ENCODE measurements at regions not wholly inside any gene's neighbourhood (a gene's known extent, or its start where the extent isn't known, plus 50 kb on each side); places are given as distances from the start of the nearest gene placed in this dataset.

DNA sequence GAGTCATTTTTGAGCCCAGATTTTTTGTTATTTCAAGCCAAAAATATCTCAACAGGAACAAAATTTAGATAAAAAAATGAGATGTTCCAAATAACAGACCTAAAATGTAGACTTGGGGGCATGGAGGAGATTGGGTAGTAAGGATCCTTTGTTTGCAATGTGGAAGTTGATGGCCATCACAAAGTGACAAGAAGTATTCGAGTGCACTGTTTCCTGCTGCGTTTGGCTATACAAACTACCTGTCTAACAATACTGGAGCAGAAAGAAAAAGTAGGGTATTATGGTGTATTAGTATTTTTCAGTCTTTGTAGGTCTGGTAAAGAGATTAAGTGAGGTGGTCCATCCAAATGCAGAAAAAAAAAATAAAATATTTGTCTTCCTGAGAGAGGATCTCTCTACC is 284.2 kb downstream of the C3orf38 start:
- Histone ChIP-seq H3K79me2 (replicated peaks; ENCODE audit: insufficient read depth, low read length) (no peaks in the 10 kb centered on the region), H3K27ac (ENCODE audit: low read length) (no peak overlapping the region), H3K9ac (ENCODE audit: low read length) (no peak overlapping the region), H4K20me1 (ENCODE audit: insufficient read depth) (no peaks in the 10 kb centered on the region), H3K4me2 (ENCODE audit: low read length) (no peak overlapping the region), H3K9me2 (ENCODE audit: insufficient read depth, low read length) (no peaks in the 10 kb centered on the region), H3K36me3 (ENCODE audit: insufficient read depth, low read length) (no peaks in the 10 kb centered on the region), H3F3A (ENCODE audit: insufficient read depth, low read length, poor library complexity, severe bottlenecking) (no peaks in the 10 kb centered on the region), H3K9me3 (ENCODE audit: low read length) (no peaks in the 10 kb centered on the region), H3K27me3 (ENCODE audit: insufficient read depth, low read depth, low read length) (no peaks in the 10 kb centered on the region), H3K4me3 (ENCODE audit: low read length) (no peak overlapping the region), H2AFZ (ENCODE audit: low read depth, low read length) (no peak overlapping the region)
- TF ChIP-seq RAD21 (conservative IDR thresholded peaks at IDR 0.05) = no peak
- TF ChIP-seq MXI1 (conservative IDR thresholded peaks at IDR 0.05; ENCODE audit: poor library complexity, severe bottlenecking) = no peak
- no peak for TF ChIP-seq TAF1 (IDR thresholded peaks at IDR 0.05; ENCODE audit: low read depth)

GRCh38 chr3:88440701-88441100 is 290.9 kb downstream of the C3orf38 start:
- Histone ChIP-seq H3K9ac (ENCODE audit: low read length) (no peak overlapping the region), H3K9me2 (ENCODE audit: insufficient read depth, low read length) (no peaks in the 10 kb centered on the region), H3F3A (ENCODE audit: insufficient read depth, low read length, poor library complexity, severe bottlenecking) (no peaks in the 10 kb centered on the region)

More at GRCh38 chr3:88440701-88441100, 290.9 kb downstream of the C3orf38 start:
- H2AFZ ChIP-seq (ENCODE audit: low read depth, low read length) = no peak overlapping the region
- no peak overlapping the region for H3K4me2 ChIP-seq (ENCODE audit: low read length)
- no peaks in the 10 kb centered on the region for H3K9me3 ChIP-seq (ENCODE audit: low read length)
- H3K27me3 ChIP-seq (ENCODE audit: insufficient read depth, low read depth, low read length) = no peaks in the 10 kb centered on the region
- no peak overlapping the region for H3K27ac ChIP-seq (ENCODE audit: low read length)
- no peak for TF ChIP-seq EP300 (conservative IDR thresholded peaks at IDR 0.05; ENCODE audit: poor library complexity, severe bottlenecking)
- TF ChIP-seq REST (IDR thresholded peaks at IDR 0.05; ENCODE audit: borderline replicate concordance) = no peak
- TF ChIP-seq SMC3 (conservative IDR thresholded peaks at IDR 0.05; ENCODE audit: poor library complexity) = no peak
- TF ChIP-seq CTCF (IDR thresholded peaks at IDR 0.05; ENCODE audit: poor library complexity, severe bottlenecking) = no peak
- TF ChIP-seq RAD21 (conservative IDR thresholded peaks at IDR 0.05) = no peak
- no peak for TF ChIP-seq EZH2 (IDR thresholded peaks at IDR 0.05; ENCODE audit: borderline replicate concordance, insufficient read depth, low read length, poor library complexity, severe bottlenecking)
- no peak for TF ChIP-seq MXI1 (conservative IDR thresholded peaks at IDR 0.05; ENCODE audit: poor library complexity, severe bottlenecking)
- TF ChIP-seq POLR2AphosphoS5 (IDR thresholded peaks at IDR 0.05) = no peak
- no peak for TF ChIP-seq TAF1 (IDR thresholded peaks at IDR 0.05; ENCODE audit: low read depth)
- no peak overlapping the region for H3K4me3 ChIP-seq (ENCODE audit: low read length)
- no peaks in the 10 kb centered on the region for H3K36me3 ChIP-seq (ENCODE audit: insufficient read depth, low read length)
- H4K20me1 ChIP-seq (ENCODE audit: insufficient read depth) = no peaks in the 10 kb centered on the region
- no peaks in the 10 kb centered on the region for H3K79me2 ChIP-seq (replicated peaks; ENCODE audit: insufficient read depth, low read length)

All from neural cell (in vitro differentiated cells).